ENCODE measurements at regions not wholly inside any gene's neighbourhood (a gene's known extent, or its start where the extent isn't known, plus 50 kb on each side); places are given as distances from the start of the nearest gene placed in this dataset.

GRCh38 chr6:153621491-153621890 lies 417.5 kb upstream of the OPRM1 start:
- DNase-seq: no peak

GRCh38 chr6:153621070-153621469 lies 418.0 kb upstream of the OPRM1 start:
- DNase-seq: no peak

GRCh38 chr6:153618371-153619322 lies 420.4 kb upstream of the OPRM1 start:
- DNase-seq: no peak

- DNase-seq: no peak
These were observed 422.5 kb upstream of the OPRM1 start for GRCh38 chr6:153616506-153616905.

- DNase-seq: no peak
These were observed 425.2 kb upstream of the OPRM1 start for GRCh38 chr6:153613719-153614455.

- DNase-seq: no peak
These were observed 436.6 kb upstream of the OPRM1 start for GRCh38 chr6:153602401-153602800.

- no peak for DNase-seq
These were observed 439.1 kb upstream of the OPRM1 start for GRCh38 chr6:153599901-153600300.

GRCh38 chr6:153595903-153596302 lies 443.1 kb upstream of the OPRM1 start:
- DNase-seq: no peak

- DNase-seq: no peak
These were observed 444.2 kb upstream of the OPRM1 start for GRCh38 chr6:153594871-153595270.

- no peak for DNase-seq
These were observed 447.9 kb upstream of the OPRM1 start for GRCh38 chr6:153591159-153591558.

- no peak for DNase-seq
These were observed 448.6 kb upstream of the OPRM1 start for GRCh38 chr6:153590411-153590810.

GRCh38 chr6:153588330-153588729 lies 450.7 kb upstream of the OPRM1 start:
- no peak for DNase-seq

- no peak for DNase-seq
These were observed 452.6 kb upstream of the RGS17 start for GRCh38 chr6:153583685-153584084.

GRCh38 chr6:153580776-153581175 lies 449.7 kb upstream of the RGS17 start:
- no peak for DNase-seq

GRCh38 chr6:153575528-153575927 lies 444.4 kb upstream of the RGS17 start:
- DNase-seq: no peak

- no peak for DNase-seq
These were observed 443.1 kb upstream of the RGS17 start for GRCh38 chr6:153574231-153574630.

- no peak for DNase-seq
These were observed 441.3 kb upstream of the RGS17 start for GRCh38 chr6:153572371-153572770.

GRCh38 chr6:153568628-153569027 lies 437.5 kb upstream of the RGS17 start:
- DNase-seq: no peak

GRCh38 chr6:153564803-153565202 lies 433.7 kb upstream of the RGS17 start:
- no peak for DNase-seq

GRCh38 chr6:153563001-153563400 lies 431.9 kb upstream of the RGS17 start:
- no peak for DNase-seq

- no peak for DNase-seq
These were observed 422.5 kb upstream of the RGS17 start for GRCh38 chr6:153553627-153554026.

- no peak for DNase-seq
These were observed 408.5 kb upstream of the RGS17 start for GRCh38 chr6:153539602-153540001.

- no peak for DNase-seq
These were observed 407.4 kb upstream of the RGS17 start for GRCh38 chr6:153538491-153538890.

GRCh38 chr6:153537422-153537821 lies 406.3 kb upstream of the RGS17 start:
- no peak for DNase-seq
